ENCODE measurements at regions not wholly inside any gene's neighbourhood (a gene's known extent, or its start where the extent isn't known, plus 50 kb on each side); places are given as distances from the start of the nearest gene placed in this dataset.

- TF ChIP-seq POLR2A (IDR thresholded peaks at IDR 0.05; ENCODE audit: low read depth) (no peak), CTCF (IDR thresholded peaks at IDR 0.05) (no peak), EP300 (IDR thresholded peaks at IDR 0.05) (no peak)
Observed at GRCh38 chr5:82421119-82421518, 143.0 kb upstream of the RPS23 start.
